ENCODE measurements at regions not wholly inside any gene's neighbourhood (a gene's known extent, or its start where the extent isn't known, plus 50 kb on each side); places are given as distances from the start of the nearest gene placed in this dataset.
"Not testable (repeated sequence)": the region's sequence is repeated elsewhere in the genome, so short reads cannot be mapped to it uniquely, and the experiment has no call there.

DNA sequence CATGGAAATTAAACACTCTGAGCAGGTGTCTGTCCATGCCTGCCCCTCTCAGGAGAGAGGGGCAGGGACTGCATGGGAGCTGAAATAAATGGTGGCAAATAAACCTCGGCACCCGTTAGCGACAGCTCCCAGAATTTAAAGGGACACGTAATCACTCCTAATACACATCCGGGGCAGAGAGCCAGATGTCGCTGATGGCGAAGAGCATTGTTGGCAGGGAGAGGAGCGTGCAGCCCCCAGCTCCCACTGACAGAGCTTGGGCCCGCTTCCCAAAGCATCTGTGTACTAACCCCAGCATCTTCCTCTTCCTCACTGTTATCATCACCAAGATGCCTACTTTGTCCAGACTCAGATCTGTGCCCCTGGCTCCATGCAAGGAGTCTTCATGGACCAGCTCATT lies 85.8 kb downstream of the IRX5 start:
- DNase-seq, result no peak

DNA sequence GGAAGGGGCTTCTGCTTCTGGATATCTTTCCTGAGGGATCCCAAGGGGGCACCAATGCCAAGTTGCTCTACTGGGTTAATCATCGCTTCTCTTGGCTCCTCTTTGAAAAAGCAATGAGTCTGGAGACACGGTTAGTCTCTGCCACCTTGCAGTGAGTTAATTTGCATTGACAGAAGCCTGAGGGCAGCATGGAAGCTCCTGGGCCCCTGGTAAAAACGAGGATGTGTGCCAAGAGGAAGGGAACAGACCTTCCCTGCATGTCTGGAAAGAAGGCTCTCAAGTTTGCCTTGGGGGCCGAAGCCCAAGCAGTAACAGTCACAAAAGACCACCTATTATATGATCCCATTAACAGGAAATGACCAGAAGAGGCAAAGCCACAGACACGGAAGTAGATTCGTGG lies 86.7 kb downstream of the IRX5 start:
- peak in 1 of 2 experiments; percentile 19 for DNase-seq

DNA sequence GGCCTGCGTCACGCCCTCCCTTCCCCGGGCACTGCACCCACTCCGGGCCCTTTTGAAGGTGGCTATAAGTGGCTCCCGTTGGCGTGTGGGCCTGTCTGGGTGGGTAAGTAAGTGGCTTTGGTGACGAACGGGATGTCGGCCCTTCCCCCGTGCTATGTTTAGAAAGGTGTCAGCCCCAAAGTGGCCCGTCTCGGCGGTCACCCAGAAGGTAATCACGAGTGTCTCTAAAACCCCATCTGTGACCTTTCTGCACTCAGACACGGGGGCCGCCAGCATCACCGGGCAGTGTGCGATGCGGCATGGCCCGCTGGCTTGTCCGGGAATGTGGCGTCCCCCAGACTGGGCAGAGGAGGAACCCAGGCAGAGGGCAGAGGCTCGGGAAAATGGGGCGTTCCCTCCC lies 88.2 kb downstream of the IRX5 start:
- DNase-seq, result no peak

DNA sequence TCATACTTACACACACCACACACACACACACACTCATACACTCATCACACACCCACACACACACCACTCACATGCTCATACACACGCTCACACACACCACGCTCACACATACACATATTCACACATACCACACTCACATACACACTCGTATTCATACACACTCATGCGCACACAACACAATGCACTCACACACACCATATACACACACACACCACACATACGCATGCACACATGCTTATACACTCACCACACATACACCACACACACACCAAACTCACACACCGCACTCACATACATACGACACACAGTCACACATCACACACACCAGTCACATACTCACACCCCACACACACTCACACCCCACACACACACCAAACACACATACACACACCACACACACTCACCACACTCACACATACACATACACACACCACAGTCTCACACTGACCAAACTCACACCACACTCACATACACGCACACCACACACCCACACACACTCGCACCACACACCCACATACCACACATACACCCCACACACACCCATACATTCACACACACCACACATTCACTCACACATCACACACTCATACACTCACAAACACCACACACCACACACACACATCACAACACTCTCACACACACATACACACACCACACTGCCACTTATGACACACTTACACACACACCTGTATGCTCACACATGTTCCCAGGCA lies 88.9 kb downstream of the IRX5 start:
- DNase-seq, result no peak

DNA sequence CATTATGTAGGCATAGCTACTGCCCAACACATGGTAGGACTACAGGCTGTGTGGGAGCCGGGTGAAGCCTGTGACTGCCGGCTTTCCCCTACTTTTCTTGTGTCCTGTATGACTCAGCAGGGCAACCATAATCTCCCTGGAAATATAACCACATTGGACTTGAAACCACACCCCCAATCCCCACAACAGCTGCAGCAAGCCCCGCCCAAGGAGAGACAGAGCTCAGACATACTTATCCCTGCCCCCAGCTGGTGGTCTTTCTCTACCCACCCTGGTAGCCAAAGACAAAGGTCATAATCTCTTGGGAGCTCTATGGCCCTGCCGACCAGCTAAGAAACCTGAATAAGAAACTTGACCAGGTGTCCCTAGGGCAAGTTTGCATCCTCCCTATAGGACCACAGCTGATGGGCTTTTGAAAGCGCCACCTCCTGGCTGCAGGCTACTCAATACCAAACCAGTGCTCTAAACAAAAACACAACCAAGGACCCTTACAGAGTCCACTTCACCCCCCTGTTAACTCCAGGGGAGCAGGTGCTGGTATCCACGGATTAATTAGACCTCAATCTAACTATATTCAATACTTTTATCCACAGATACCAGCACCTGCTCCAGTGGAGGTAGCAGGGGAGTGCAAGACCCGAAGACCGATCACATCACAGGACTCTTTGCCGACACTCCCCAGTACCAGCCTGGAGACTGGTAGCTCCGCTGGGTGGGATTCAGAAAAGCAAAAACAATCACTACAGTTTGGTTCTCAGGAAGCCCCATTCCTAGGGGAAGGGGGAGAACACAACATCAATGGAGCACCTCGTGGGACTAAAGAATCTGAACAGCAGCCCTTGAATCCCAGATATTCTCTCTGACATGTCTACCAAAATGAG lies 91.2 kb downstream of the IRX5 start:
- peak in 1 of 2 experiments; percentile 5 for DNase-seq

DNA sequence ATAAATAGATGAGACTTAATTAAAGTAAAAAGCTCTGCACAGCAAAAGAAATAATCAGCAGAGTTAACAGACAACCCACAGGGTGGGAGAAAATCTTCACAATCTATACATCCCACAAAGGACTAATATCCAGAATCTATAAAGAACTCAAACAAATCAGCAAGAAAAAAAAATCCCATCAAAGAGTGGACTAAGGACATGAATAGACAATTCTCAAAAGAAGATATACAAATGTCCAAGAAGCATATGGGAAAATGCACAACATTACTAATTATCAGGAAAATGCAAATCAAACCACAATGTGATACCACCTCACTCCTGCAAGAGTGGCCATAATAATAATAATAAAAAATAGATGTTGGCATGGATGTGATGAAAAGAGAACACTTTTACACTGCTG lies 96.6 kb downstream of the IRX5 start:
- not testable (repeated sequence) for DNase-seq

DNA sequence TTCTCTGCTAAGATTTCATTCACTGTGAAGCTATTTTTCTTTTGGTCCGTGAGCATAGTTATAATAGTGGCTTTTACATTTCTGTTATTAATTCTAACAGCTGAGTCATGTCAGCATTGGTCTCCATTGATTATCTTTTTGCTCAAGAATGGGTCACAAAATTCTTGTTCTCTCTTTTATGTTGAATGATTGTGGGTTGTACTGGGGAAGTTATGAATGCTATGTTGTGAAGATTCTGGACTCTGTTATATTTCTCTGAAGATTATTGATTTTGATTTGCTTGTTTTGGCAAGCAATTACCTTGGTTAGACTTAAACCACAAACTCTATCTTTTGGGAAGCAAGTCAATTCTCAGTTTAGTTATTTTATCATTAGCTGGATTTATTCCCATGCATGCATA lies 98.8 kb downstream of the IRX5 start:
- no peak for DNase-seq

DNA sequence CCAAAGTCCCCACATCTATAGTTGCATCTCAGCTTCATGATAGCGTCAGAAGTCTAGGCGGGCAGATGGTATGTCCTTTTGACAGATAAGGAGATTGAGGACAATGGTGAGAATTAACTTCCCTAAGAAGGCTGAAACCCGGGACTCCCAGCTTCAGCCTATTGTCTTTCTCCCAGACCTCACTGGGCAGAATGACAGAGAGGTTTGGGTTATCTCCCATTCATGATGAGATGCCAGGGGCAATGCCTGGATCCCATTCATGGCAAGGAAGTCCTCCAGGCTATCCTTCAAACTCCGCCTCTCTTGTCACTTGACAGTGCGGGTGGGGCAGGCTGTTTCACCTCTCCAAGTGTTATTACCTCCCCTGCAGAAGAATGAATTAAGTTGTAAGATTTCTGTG lies 100.3 kb downstream of the IRX5 start:
- no peak for DNase-seq

DNA sequence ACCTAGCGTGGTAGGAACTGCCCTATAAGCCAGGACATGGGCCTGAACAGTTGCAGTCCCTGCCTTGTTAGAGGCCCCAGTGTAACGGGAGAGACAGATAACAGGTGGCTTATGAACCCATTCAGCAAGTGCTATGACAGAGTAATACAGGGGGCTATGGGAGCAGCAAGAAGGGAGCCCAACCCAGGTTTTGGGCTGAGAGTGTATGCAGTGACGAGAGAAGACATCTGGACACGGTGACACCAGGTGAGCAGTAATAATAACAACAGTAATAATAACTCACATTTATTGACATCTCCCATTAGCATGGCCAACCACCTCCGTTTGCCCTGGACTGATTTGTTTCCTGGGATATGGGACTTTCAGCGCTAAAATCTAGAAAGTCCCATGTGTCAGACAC lies 100.8 kb downstream of the IRX5 start:
- no peak for DNase-seq

DNA sequence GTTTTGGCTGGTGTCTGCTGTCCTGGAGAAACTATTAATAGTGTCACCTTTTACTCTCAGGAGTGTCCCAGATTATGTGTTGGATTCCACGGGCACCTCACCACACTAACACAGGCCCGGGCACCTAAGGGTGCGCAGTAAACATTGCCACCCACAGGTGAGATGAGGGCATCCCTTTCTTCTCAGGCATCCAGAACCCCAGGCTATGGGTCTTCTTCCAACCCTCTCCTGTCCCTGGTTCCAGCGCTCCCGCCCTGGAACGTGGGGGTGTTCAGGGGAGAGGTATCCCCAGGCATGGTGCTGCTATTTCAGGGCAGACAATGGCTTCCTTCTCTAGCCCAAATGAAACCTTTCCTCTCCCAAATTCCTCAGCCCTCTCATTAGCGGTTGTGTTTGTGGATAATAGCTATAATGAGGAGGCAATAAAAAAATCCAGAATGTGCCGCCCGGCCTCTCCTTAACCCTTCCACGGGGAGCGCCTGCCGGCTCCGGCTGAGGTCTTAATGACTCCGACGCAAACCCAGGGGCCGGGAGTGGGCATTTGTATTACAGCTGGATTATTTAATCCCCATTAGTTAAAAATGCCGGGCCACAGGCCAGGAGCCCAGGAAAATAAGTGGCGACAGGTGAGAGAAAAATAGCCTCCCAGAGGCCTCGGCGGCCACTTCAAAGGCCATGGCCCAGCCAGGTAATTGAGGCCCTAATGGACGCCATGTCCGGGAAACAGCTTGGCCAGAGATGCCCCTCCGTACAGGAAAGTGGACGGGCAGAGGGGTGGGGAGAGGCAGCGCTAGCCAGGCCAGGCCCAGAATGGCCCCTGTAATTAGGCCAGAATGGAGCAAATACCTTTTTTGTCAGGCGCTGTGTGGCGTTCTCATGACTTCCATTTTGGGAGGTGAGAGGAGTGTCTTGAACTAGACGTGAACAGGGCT lies 102.8 kb downstream of the IRX5 start:
- no peak for DNase-seq

DNA sequence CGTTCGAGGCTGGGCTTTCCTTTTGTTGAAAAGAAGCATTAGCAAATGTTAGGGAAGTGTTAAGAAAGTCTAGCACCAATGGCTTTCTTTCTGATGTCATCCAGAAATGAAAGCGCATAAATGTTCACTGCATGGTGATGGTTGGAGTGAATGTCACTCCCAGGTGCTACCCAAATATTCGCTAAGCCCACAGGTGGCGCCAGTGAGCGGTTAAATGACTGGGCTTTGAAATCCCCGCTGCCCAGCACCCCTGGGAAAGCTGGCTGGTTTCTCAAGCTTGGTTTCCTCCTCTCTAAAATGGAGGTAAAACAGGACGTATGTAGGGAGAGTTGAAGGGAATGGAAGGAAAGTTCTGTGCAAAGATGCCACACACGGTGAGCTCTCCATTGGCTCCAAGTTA lies 104.4 kb downstream of the IRX5 start:
- peak in 1 of 2 experiments; percentile 23 for DNase-seq

DNA sequence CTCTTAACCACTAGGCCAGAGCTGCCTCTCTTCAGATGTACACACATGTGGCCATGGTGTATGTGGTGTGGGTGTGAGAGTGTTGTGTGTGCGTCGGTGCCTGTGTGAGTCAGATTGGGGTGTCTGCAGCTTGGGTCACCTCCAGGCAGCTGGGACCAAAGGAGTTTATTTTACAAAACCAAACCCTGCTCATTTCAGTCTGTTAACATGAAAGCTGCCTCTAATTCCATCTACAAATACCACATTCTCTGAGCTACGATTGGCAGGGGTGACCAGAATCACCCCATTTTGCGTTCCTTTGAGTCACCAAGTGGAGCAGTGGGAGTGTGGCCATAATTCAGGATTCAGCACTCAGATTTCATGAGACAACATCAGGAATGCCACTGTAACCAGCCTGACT lies 105.3 kb downstream of the IRX5 start:
- no peak for DNase-seq

DNA sequence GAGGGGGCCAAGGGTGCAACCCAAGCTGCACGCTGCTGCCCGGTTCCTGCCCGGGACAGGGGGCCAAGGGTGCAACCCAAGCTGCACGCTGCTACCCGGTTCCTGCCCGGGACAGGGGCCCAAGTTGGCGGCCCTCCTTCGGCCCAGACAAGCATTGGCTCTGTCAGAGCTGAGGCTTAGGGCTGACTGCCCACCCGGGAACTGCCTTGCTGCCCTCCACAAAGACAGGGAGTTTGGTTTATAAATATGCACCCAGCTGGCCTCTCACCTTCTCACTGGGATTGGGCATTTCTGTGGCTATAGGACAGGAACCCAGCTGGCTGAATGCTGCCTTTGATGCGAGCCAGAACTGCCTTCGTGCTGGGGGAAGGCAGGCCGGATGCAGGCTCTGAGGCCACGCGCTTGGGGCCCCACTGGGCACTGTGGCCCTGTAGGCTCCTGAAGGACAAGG lies 105.7 kb downstream of the IRX5 start:
- DNase-seq, result no peak

DNA sequence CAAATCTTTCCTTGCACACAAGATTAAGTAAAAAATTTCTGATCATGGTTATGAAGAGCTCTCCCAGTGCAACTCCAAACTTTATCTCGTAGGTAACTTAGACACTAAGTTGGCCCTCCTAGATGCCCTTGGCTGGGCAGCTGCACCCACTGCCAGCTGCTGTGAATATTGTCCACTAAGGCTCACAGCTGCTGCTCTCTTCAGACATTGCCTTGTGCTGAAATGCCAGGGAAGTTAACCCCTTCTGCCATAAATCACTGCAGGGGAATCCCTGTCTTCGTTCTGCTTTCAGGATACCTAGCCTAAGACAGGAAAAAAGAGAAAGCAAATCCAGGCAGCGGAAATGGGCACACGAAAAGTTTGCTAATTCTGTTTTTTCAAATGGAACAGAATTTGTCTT lies 106.4 kb downstream of the IRX5 start:
- DNase-seq, result no peak

DNA sequence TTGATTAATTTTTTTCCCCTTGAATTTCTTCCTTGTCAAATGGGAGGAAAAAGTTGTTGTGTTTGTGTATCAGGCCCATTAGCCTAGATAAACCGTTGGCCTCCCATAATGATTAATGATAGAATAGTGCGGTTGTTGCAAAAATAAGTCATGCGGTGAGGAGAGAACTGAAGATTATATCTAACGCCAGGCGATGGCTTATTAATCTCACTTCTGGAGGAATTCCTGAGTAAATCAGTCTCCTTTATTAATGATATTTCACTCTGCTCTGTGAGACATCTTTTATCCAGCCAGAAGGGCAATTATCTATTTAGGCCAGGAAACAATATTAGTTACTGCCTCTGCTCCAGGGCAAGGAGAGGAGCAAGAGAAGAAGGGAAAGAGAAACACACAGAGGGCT lies 107.3 kb downstream of the IRX5 start:
- DNase-seq, result no peak

DNA sequence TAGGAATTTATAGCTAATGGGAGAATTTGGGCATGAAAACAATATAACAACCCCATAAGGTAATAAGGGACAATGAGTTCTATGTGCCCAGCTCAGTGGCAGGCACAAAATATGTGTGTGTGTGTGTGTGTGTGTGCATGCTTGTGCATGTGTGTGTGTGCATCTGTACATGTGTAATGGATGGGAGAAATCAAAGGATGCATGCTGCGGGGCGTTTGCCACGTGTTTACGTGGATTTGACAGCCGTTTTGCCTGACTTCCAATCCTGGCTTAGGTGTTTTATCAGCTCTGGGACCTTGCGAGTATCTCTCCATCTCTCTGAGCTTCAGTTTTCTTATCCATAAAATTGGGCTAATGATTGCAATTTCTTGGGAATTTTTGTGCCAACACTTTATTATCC lies 108.4 kb downstream of the IRX5 start:
- no peak for DNase-seq

DNA sequence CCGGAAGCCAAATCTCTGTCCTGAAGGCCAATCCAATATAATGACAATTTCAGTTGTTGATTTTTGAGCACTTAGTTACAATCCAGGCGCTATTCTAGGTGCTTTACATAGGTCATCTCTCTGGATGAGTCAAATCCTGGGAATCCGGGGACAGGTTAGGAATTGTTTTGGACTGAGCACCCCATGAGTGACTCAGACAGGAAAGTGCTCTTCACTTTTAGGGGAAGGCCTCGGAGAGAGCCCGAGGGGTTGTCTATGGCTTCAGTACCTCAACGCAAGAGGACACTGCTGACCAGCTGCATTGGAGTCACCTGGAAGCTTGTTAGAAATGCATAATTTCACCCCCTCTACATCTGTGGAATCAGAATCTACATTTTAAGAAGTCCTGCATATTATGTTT lies 108.8 kb downstream of the IRX5 start:
- DNase-seq, result no peak

DNA sequence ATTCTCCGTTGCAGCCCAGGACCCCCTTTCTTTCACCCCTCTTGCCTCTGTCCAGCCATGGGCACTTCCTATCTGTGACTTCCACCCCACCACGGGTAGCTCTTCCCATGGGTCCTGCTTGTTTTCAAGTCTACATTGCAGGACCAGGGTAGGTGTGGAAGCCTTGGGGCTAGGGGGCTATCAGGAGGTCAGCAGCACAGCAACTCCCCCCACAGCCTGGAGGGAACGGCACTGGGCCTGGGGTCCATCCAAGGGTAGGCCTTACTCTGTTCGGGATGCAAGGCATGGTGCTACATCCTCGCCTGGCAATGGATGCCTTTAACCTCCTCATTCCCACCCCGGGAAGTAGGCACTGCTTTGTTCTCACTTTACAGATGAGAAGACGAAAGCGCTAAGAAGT lies 109.3 kb downstream of the IRX5 start:
- no peak for DNase-seq

DNA sequence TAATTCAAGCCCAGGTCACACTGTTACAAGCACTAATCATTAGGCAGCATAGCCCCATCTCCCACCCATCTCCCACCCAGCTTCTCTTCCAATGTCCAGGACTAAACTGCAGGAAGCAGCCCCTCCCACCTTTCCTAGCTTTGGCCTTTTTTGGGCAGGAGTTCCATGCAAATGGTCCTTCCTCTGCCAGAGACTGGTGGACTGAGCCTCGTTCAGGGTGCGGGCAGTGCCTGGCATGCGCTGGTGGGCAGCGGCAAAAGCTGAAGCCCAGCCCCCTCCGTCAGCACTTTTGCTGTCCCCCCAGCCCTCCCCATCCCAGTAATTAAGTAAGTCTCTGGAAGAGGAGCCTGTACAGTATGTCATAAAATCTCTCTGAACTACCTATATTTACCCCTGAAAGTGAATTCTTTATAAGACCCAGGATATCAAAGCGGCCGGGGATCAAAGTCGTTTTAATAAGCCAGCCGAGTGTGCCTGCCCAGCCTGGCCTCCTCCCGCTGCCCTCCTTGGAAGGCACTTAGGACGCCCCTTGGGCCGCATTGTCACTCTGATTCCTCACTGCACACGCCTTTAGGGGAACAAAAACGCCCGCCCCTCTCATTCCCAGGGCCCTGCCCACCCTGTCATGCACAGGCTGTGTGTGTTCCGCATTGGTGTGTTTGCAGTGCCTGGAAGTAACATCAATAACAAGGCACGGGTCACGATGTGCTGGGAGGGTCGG lies 109.9 kb downstream of the IRX5 start:
- no peak for DNase-seq

DNA sequence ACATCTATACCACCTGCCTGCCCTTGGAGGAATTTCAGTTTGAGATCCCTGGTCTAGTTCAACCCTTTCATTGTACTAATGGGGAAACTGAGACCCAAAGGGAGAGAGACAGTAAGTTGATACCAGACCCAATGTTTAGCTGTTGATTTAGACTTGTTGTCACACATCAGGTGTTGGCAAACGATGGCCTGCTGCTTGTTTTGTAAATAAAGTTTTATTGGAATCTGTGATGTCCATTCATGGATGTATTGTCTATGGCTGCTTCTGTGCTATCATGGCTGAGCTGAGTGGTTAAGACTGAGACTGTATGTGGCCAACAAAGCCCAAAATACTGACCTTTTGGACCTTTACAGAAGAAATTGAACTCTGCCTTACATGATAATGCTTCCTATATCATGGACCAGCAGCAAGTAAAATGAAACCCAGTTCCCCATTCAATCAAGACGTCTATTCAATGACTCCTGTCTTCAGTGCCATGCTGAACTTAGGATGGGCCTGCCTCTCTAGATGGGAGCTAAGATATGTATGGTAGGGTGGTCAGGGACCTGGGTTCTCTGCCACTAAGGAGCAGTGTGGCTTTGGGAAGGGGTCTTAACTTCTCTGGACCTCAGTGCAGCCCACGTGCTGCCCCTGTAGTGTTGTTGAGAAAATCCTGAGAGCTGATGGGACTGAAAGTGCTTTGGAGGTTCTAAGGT lies 111.0 kb downstream of the IRX5 start:
- DNase-seq, result no peak

DNA sequence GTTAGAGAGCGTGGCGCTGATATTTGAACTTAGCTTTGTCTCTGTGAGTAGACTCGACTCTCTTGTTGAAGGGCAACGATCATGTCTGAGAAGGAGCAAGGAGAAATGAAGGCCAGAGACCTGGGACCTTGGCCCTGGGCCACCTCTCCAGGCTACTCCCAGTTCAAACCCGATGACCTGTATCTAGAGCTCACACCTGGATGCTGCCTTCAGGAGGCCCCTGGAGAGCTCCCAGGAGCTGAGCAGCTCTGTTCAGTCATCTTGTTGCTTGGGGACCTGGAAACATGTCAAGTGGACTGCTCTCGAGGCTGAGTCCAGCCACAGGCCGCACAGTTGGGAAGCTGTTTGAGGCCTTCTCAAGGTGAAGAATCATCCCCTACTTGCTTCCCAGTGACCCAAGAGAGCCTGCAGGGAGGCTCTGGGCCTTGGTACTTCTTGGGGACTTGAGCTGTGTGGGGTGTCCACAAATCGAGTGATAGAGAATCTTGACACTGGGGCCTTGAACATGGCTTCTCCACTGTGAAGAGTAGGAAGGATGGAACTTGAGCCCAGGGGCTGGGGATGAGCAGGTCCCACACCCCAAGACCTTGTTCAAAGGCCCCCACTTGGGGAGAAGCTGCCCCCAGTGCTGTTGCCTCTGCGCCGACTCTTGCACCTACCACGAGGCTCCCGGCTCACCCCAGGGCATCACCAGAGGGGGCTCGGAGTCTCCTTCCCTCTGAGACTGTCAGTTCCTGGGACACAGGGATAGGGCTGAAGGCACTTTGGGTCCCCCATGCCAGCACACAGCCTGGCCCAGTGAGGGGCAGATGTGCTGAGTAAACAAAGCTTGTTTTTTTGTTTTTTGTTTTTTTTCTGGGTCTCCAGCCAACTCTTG lies 112.1 kb downstream of the IRX5 start:
- no peak for DNase-seq

Measured in NCI-H526 (cell line).